SU-DHL-6 (cell line): ENCODE measurements at regions not wholly inside any gene's neighbourhood (a gene's known extent, or its start where the extent isn't known, plus 50 kb on each side); places are given as distances from the start of the nearest gene placed in this dataset.

Experiments used
- CTCF ChIP-seq: fragments of 200-600 bp; sonication (generic); IDR thresholded peaks from one replicate; pipeline ENCODE4 v1.5.1; 2017; ENCODE audit warnings: antibody characterized with exemption, mild to moderate bottlenecking, low read length, moderate library complexity; ENCODE audit not compliant: insufficient read depth, poor library complexity, severe bottlenecking
- EZH2phosphoT487 ChIP-seq: fragments of 200-600 bp; sonication (generic), shearing (Covaris generic); conservative IDR thresholded peaks from 2 replicates; pipeline ENCODE4 v1.6.1; 2018; ENCODE audit warnings: mild to moderate bottlenecking, antibody characterized with exemption, low read length, moderate library complexity, mixed read lengths

- no peak for TF ChIP-seq CTCF
- no peak for TF ChIP-seq EZH2phosphoT487
These were observed 1108.8 kb upstream of the SEL1L start for GRCh38 chr14:82642425-82642824.
